GM21717 (cell line): ENCODE measurements at regions not wholly inside any gene's neighbourhood (a gene's known extent, or its start where the extent isn't known, plus 50 kb on each side); places are given as distances from the start of the nearest gene placed in this dataset.
"Not testable (repeated sequence)": the region's sequence is repeated elsewhere in the genome, so short reads cannot be mapped to it uniquely, and the experiment has no call there.

Experiments
- ATAC-seq: cut with Tn5 transposase; IDR thresholded peaks from one replicate; pipeline ENCODE4 v1.9.1; 2021; ENCODE audit warnings: mild to moderate bottlenecking, moderate library complexity; ENCODE audit not compliant: unreplicated experiment

DNA sequence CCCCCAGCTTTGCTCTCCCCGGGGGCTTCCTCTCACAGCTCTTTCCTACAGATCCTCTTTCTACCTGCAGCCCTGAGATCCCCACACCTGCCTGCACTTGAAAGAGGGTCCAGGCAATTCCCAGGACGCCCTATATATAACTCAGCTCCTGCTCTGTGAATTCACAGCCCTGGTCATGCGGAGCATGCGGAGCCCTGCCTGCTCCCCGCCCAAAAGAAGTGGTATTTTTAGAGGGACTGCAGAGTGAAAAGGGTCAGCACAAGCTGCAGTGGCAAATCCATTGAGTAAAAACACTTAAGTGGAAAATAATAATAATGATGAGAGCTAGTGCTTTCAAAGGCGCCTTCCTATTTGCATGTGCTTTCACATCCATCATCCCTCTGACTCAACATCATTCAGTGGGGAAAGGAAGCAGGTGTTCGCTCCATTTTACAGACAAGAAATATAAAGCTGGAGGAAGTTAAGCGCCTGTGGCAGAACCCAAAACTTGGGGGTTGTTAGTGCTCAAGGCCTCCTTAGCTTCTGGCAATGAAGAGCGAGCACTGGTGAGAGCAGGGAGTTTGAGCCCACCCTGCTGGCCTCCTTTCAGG, 76.3 kb upstream of the LIPC start:
- no peak for ATAC-seq

DNA sequence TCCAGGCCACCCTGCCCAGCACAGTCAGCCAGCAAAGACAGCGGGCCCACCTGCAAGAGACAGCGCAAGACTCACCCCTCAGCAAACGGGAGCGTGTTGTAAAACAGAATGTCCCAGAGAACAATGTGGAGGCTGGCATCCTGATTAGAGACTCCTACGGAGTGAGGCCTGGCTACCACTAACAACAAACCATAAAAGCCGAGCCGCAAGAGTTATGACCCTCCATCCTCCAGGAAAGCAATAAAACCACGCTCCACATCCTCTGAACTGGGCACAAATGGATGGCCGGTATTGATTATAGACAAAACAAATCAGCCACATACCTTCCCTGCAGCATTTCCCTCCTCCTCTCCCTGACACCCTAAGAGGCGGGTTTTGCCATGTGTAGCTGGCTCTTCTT, 75.8 kb upstream of the LIPC start:
- no peak for ATAC-seq

DNA sequence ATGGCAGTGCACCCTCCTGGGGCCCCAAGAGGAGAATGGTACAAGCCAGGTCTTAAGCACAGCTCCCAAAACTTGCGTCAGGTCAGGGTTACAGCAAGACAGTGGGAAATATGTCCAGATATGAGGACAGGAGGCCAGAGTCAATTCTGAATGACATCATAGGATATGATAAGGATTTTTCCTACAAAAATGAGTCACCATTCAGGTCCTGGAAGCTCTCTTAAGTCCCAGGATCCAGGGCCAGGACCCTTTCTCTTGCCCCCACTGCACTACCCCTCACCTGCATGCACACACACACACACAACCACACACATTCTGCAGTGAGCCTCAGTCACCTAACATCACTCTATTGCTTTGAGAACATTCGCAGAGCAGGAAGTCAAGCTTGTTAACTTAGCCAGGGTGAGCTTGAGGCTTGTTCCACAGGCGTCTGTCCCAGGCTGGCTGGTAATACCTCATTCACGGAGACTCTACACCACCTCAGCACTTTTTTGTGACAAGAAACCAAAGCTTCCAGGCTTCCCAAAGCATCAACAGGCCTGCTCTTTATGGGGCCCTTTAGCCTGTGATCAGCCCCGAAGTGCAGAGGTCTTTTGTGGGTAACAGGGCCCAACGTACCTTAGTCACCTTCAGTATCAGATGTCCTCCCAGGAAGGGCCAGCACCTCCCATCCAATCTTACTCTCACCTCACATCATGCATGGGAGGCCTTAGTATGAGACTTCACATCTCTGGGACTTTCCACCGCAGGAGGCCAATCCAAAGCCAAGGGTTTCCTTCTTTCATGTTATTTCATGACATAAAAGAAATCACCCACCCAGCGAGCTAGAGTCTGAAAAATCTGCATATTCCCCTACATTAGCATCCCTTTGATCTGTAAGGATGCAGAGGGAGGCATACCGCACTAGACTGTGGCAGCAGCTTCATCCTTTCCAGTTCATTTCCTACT, 74.0 kb upstream of the LIPC start:
- ATAC-seq: no peak

DNA sequence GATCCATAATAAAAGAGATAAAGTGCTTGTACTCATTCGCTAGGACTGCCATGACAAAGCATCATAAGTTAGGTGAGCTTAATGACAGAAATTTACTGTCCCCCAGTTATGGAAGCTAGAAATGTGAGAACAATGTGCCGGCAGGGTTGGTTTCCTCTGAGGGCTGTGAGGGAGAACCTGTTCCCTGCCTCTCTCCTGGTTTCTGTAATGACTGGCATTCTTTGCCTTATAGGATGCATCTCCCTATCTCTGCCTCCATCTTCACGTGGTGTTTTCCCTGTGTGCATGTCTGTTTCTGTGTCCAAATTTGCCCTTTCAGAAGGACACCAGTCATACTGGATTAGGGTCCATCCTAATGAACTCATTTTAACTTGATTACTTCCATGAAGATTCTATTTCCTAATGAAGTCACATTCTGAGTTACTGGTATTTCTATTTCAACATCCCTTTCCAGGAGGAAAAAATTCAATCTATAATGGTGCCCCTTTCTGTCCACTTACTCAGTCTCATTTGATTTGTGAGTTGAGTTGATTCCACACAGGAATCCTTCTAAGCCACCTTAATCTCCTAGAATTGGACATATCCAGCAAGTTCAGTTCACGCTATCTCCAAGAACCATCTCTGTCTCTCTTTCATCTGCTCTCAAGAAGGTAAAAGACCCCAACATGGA, 71.2 kb upstream of the LIPC start:
- ATAC-seq: no peak

DNA sequence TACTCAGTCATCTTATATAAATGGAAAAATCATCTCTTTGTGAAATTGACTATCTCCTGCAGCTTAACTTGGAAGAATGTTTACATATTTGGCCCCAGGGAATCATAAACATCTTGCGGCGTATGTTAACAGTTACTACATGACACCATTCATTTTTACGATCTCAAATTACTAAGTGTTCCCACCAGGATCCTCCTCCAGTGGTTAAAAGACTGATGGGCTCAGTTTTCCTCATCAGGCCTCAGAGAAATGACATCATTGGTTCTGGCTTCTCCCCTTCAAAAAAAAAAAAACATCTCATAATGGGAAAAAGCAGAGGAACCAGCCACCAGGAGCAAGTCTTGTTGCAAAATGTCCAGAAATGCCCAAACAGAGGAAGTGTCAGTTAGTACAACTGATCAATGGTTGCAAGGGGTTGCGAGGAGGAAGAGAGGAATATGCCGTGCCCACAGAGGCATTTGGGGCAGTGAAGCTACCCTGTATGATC, 70.5 kb upstream of the LIPC start:
- ATAC-seq: no peak

DNA sequence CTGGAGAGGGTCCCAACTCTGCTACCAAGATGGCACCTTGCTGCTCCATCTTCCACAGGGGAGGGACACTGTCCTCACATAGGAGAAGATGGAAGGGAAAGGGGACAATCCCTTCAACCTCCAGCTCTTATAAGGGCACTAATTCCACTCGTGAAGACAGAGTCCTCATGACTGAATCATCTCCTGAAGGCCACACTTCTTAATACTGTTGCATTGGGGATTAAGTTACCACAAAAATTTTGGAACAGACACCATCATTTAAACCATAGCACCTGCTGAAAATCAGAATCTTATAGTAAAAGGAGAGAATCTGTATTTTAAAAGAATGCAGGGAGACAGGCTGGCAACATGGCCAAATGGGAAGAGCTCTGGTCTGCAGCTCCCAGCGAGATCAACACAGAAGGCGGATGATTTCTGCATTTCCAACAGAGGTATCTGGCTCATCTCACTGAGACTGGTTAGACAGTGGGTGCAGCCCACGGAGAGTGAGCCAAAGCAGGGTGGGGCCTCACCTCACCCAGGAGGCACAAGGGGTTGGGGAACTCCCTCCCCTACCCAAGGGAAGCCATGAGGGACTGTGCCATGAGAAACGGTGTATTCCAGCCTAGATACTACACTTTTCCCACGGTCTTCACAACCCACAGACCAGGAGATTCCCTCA, 69.4 kb upstream of the LIPC start:
- ATAC-seq: no peak

DNA sequence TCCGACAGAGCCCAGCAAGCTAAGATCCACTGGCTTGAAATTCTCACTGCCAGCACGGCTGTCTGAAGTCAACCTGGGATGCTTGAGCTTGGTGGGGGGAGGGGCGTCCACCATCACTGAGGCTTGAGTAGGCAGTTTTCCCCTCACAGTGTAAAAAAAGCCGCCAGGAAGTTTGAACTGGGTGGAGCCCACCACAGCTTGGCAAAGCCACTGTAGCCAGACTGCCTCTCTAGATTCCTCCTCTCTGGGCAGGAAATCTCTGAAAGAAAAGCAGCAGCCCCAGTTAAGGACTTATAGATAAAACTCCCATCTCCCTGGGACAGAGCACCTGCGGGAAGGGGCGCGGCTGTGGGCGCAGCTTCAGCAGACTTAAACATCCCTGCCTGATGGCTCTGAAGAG, 68.7 kb upstream of the LIPC start:
- ATAC-seq: not testable (repeated sequence)

DNA sequence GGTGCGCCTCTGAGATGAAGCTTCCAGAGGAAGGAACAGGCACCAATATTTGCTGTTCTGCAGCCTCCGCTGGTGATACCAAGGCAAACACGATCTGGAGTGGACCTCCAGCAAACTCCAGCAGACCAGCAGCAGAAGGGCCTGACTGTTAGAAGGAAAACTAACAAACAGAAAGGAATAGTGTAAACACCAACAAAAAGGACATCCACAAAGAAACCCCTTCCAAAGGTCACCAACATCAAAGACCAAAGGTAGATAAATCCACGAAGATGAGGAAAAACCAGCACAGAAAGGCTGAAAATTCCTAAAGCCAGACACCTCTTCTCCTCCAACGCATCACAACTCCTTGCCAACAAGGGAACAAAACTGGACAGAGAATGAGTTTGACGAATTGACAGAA, 68.1 kb upstream of the LIPC start:
- not testable (repeated sequence) for ATAC-seq

DNA sequence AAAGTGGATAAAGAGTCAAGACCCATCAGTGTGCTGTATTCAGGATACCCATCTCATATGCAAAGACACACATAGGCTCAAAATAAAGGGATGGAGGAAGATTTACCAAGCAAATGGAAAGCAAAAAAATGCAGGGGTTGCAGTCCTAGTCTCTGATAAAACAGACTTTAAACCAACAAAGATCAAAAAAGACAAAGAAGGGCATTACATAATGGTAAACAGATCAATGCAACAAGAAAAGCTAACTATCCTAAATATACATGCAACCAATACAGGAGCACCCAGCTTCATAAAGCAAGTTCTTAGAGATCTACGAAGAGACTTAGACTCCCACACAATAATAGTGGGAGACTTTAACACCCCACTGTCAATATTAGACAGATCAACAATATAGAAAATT, 66.7 kb upstream of the LIPC start:
- not testable (repeated sequence) for ATAC-seq

DNA sequence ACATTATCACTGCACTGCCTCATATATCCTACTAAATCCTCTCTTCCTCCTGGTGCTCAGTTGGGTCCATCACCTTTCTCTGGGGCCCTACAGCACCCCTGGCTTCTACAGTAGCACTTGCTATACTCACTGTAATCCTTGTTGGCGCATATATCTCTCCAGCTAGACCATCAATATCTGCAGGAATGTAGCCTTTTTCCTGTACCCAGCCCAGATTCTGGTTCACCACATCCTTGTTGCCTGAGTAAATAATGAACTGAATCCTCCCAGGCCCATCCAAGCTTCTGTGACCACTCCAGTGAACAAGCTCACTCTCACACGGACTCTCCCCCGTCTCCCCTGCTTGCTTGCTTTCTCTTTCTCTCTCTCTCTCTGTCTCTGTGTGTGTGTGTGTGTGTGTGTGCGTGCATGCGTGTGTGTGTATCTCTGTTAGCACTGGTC, 62.5 kb upstream of the LIPC start:
- ATAC-seq: no peak

DNA sequence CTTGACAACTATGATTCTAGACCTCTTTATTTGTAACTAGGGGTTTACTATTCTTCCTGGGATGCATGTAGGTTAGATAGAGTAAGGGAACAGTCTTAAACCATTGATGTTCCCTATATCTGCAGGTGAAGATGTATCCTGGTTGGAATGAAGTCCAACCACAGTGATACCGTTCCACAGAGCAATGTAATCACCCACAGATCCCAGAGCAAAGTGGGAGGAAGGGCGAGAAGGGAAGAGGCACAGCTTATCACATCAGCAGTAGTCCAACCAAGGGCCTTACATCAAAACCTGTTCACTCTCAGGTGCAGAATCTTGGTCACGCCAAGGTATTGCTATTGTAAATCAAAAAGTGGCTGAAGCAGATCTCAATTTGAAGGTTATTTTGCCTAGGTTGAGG, 61.8 kb upstream of the LIPC start:
- no peak for ATAC-seq

DNA sequence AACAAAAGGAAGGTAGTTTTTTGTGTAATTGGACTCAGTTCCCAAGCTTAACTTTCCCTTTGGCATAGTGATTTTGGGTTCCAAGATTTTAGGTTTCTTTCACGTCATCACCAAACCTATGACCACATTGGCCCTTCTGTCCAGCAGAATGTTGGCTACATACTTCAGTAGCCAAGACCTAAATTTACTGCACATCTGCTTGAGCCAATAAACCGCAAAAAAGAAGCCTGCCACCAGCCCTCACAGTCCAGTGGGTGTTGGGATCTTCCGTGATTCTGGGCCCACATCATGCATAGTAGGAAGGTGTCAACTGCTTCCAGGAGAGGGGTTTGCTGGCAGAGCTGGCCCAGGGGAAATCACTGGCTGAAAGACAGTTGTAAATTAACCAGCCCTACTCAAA, 57.6 kb upstream of the LIPC start:
- no peak for ATAC-seq

DNA sequence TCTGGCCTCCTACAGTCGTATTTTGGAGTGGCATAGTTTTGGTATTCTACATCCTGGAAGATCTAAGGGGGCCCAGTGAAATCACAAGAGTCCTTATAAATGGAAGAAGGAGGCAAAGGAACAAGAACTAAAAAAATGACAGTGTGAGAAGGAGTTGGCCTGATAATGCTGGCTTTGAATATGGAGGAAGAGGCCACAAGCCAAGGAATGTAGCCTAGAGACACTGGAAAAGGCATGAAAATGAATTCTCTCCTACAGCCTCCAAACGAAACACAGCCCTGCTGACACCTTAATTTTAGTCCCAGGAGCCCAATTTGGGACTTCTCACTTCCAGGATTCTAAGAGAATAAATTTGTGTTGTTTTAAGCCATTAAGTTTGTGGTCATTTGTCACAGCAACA, 54.6 kb upstream of the LIPC start:
- ATAC-seq: no peak

DNA sequence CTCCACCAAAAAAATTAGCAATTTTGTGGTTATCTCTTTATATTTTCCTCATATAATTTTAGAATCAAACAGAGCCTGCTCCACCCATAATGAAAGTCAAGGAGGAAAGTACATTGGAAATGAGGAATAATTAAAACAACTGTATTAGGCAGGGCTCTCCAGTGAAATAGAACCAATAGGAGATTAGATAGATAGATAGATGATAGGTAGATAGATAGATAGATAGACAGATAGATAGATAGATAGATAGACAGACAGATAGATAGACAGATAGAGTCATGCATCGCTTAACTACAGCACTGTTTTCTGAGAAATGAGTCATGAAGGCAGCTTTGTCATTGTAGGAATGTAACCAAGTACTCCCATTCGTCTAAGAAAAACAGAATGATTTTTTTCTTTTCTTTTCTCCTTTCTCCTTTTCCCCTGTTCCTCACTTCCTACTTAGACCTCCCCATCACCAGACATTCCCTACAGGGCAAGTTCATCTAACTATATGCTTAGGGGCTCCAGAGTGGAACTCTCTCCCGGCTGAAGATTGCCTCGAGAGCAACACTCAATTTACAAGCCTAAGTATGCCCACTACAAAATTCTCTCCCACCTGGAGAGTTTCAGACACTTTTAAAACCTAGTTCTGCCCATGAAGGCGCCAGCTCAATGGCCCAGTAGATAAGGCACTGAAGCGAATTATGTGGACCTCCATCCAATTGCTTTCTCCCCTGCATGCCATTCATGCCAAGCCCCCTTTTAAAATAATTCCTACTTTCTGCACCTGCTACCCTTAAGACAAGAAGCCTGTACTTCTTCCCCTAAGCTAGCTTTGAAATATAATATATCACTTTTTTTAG, 53.3 kb upstream of the LIPC start:
- no peak for ATAC-seq

DNA sequence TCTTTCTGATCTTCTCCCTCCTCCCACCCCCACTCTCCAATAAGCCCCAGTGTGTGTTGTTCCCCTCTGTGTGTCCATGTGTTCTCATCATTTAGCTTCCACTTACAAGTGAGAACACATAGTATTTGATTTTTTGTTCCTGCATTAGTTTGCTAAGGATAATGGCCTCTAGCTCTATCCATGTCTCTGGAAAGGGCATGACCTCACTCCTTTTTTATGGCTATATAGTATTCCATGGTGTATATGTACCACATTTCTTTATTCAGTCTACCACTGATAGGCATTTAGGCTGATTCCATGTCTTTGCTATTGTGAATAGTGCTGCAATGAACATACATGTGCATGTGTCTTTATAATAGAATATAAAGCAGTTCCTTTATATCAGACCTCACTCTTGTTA, 52.3 kb upstream of the LIPC start:
- not testable (repeated sequence) for ATAC-seq

DNA sequence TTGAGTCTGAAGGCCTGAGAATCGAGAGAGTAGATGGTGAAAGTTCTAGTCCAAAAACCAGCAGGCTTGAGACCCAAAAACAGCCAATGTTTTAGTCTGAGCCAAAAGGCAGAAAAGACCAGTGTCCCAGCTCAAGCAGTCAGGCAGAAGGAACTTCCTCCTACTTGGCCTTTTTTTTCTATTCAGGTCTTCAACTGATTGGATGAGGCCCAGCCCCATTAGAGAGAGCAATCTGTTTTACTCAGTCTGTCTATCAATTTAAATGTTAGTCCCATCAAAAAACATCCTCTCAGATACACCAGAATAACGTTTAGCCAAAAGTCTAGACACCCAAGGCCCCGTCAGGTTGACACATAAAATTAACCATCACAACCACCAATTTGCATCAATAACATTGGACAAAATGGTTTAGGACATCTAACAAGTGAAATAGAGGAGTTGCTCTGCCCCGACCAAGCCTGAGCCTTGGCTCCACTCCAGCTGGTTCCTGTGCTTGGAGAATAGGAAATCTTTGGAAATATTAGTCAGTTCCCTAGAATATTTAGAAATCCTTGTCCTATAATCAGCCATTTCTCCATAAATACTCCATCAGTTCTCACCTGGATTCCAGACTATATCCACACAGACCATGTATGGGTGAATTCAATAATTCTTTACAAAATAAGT, 51.4 kb upstream of the LIPC start:
- ATAC-seq: no peak

DNA sequence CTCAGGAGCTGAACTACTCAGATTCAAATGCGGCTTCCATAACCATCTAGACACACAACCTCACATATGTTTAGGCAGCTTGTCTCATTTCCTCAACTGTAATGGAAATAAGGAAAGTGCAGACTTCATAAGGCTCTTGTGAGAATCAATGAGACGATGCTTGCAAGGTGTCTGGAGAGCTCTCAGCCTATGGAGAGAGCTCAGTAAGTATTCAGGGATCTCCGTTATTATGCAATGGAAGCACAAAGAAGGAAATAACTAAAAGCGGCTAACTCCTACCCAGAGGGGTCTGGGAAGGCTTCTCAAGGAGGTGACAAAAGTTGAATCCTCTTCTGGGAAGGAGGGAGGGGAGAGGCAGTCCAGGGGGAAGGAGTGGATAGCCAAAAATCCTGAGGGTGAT, 50.1 kb upstream of the LIPC start:
- no peak for ATAC-seq
